Endothelial cell (in vitro differentiated cells): ENCODE measurements at regions not wholly inside any gene's neighbourhood (a gene's known extent, or its start where the extent isn't known, plus 50 kb on each side); places are given as distances from the start of the nearest gene placed in this dataset.

ENCODE experiments used
- DNase-seq: peaks from one replicate; pipeline ENCODE4 v3.0.0; 2021; ENCODE audit warnings: low spot score
- H3K27ac Mint-ChIP-seq: one replicate; pipeline ENCODE4 v1.8.0; 2021; ENCODE audit warnings: mixed read lengths, inconsistent platforms; ENCODE audit not compliant: unreplicated experiment
- H3K27me3 Mint-ChIP-seq: one replicate; pipeline ENCODE4 v1.8.0; 2021; ENCODE audit warnings: mild to moderate bottlenecking, moderate library complexity, mixed read lengths, inconsistent platforms; ENCODE audit not compliant: unreplicated experiment
- H3K36me3 Mint-ChIP-seq: one replicate; pipeline ENCODE4 v1.8.0; 2021; ENCODE audit warnings: mild to moderate bottlenecking, low read depth, mixed read lengths, inconsistent platforms; ENCODE audit not compliant: unreplicated experiment
- H3K4me1 Mint-ChIP-seq: one replicate; pipeline ENCODE4 v1.8.0; 2021; ENCODE audit warnings: mild to moderate bottlenecking, mixed read lengths, inconsistent platforms; ENCODE audit not compliant: unreplicated experiment
- H3K4me3 Mint-ChIP-seq: one replicate; pipeline ENCODE4 v1.8.0; 2021; ENCODE audit warnings: mild to moderate bottlenecking, mixed read lengths, inconsistent platforms; ENCODE audit not compliant: unreplicated experiment
- H3K9me3 Mint-ChIP-seq: one replicate; pipeline ENCODE4 v1.8.0; 2021; ENCODE audit warnings: mixed read lengths, inconsistent platforms; ENCODE audit not compliant: unreplicated experiment
- TF ChIP-seq, protein P1 (sequence below): fragments of 200-600 bp; sonication (generic); IDR thresholded peaks from one replicate; pipeline ENCODE4 v1.5.0; 2021; ENCODE audit warnings: antibody characterized with exemption; ENCODE audit not compliant: unreplicated experiment

DNA sequence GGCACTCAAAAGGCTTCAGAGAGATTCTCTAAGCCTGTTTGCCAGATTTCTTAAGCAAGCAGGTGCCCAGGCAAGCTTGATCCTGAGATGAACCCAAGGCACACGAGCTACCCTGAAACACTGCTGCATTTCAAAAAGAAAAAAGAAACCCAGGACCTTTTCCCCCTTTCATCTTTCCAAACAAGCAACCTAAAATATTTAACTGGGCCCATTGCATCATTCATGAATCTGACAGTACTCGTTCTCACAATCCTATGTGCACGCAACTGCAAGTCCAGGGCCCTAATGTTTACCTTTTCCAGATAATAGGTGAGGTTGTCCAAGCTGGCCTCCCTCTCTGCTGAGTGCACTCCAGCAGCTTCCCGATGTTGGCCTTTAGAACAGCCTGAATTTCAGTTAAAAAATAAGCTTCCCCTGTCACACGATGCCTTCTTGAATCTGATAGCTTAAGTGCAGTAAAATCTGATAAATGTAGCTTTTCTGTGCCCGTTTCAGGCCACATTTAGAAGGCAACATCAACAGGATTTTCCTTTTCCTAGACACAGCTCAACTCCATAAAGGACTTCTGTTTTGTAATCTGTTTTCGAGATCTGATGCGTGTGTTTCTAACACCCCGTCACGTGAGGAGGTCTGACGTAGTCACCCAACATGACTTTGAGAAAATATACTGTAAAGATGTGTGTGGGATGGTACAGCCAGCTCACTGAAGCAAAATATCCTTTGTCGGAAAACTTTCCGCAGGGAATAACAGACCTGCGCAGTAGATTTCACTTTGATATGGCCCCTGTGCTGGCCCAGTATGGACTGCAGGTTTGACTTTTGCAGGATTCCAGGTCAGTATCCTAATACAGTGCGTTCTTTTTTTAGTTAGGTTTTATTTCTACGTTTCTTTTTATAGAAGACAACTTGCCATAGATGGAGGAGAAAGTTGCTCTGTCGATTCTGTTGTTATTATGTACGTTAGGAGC lies 55.1 kb upstream of the RASA2 start:
- Mint-ChIP-seq H3K36me3 (peaks cover 4% of the 10 kb centered on the region), H3K27me3 (peaks cover 3% of the 10 kb centered on the region), H3K4me3 (no peak overlapping the region), H3K9me3 (no peaks in the 10 kb centered on the region), H3K4me1 (peaks cover 3% of the 10 kb centered on the region), H3K27ac (no peak overlapping the region)
- no peak for DNase-seq
- TF ChIP-seq, protein P1, sequence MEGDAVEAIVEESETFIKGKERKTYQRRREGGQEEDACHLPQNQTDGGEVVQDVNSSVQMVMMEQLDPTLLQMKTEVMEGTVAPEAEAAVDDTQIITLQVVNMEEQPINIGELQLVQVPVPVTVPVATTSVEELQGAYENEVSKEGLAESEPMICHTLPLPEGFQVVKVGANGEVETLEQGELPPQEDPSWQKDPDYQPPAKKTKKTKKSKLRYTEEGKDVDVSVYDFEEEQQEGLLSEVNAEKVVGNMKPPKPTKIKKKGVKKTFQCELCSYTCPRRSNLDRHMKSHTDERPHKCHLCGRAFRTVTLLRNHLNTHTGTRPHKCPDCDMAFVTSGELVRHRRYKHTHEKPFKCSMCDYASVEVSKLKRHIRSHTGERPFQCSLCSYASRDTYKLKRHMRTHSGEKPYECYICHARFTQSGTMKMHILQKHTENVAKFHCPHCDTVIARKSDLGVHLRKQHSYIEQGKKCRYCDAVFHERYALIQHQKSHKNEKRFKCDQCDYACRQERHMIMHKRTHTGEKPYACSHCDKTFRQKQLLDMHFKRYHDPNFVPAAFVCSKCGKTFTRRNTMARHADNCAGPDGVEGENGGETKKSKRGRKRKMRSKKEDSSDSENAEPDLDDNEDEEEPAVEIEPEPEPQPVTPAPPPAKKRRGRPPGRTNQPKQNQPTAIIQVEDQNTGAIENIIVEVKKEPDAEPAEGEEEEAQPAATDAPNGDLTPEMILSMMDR = no peak

DNA sequence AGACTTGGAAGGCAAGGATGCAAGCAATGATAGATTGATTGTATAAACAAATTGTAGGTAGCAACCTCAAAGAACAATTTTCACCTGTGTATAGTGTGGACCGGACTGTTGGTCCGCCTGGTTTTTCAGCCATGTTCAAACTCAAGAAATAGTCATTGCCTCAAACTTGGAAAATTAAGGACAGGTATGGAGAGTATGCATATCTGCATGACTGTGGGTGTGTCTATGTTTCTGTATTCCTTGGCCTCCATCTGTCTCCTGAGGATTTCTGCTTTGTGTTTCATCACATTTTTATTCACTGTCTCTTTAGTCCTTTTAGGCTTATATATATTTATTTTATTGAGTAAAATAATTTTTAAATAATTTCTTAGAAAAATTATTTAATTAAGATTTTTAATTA lies 53.9 kb upstream of the RASA2 start:
- Mint-ChIP-seq H3K9me3 (no peaks in the 10 kb centered on the region), H3K4me3 (no peak overlapping the region), H3K4me1 (no peaks in the 10 kb centered on the region), H3K27ac (no peak overlapping the region), H3K36me3 (peaks cover 4% of the 10 kb centered on the region), H3K27me3 (peaks cover 3% of the 10 kb centered on the region)
- TF ChIP-seq, protein P1 = no peak
- no peak for DNase-seq

DNA sequence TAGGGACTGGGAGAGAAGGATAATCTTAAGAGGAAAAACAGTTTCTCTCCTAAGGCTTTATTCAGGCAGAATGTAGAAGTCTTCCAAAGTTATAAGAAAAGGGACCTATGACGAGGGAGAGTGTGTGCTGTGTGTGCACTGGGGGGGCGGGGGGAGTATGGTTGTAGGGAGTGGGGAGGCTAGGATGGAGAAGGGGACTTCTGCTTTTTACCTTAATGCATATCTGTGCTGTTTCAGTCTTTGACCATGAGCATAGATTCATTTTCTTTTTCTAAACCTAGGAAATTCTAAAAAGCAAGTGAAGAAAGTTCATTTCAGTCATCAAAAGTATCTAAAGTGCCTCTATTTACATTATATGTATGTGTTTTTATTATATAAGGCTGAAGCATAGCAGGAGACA lies 52.6 kb upstream of the RASA2 start:
- no peaks in the 10 kb centered on the region for H3K4me1 Mint-ChIP-seq
- H3K4me3 Mint-ChIP-seq = no peak overlapping the region
- no peak for DNase-seq
- H3K27me3 Mint-ChIP-seq = peaks cover 3% of the 10 kb centered on the region
- H3K9me3 Mint-ChIP-seq = no peaks in the 10 kb centered on the region
- TF ChIP-seq, protein P1 = no peak
- H3K27ac Mint-ChIP-seq = no peak overlapping the region
- H3K36me3 Mint-ChIP-seq = no peaks in the 10 kb centered on the region

DNA sequence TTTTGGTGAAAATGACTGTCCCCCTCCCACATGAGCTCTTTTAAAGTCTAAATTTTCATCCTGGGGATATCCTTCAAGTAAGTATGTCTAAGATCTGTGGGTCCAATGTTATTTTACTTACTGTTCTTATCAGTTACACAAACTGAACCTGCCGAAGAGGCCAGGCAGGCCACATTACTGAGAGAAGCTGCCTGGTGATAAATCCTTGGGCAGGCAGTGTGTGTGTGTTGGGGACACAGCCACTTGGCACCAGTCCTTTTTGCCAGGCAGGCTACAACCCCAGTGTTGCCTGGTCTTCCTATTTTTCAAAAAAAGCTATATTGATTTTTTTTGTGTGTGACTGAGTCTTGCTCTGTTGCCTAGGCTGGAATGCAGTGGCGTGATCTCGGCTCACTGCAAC lies 50.6 kb upstream of the RASA2 start:
- Mint-ChIP-seq H3K4me1 (peaks cover 2% of the 10 kb centered on the region), H3K4me3 (no peak overlapping the region), H3K27me3 (no peaks in the 10 kb centered on the region), H3K36me3 (no peaks in the 10 kb centered on the region), H3K9me3 (no peaks in the 10 kb centered on the region), H3K27ac (no peak overlapping the region)
- TF ChIP-seq, protein P1 = no peak
- no peak for DNase-seq
